ENCODE measurements at regions not wholly inside any gene's neighbourhood (a gene's known extent, or its start where the extent isn't known, plus 50 kb on each side); places are given as distances from the start of the nearest gene placed in this dataset.

DNA sequence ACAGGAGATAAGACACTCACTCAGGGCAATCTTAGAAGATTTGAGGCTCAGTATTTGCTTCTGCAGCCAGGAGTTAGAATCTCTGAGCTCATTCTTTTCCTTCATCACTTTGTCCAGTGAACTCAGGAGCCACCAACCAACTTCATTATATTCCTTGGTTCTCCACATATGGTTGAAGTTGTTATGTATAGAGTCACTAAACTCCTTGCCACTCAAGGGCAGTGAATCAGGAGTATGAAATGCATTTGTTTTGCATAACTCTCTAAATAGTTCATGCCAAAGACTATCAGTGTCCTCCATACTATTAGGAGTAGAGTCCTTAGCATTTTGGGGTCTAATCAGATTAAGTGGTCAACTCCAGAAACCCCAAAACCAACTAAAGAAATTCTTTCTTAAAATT is 150.6 kb downstream of the CCDC59 start:
- no peak for TF ChIP-seq EZH2 (IDR thresholded peaks at IDR 0.05)
- no peak for TF ChIP-seq FOXP2 (optimal IDR thresholded peaks at IDR 0.05; ENCODE audit: control extremely low read depth, extremely low read length, insufficient read depth)
- no peak for TF ChIP-seq POLR2AphosphoS5 (IDR thresholded peaks at IDR 0.05; ENCODE audit: borderline replicate concordance, low read depth, low read length)
